Hematopoietic multipotent progenitor cell treated with erythropoietin and hydrocortisone succinate and interleukin-3 and kit ligand, for 4 days (in vitro differentiated cells): ENCODE measurements at regions not wholly inside any gene's neighbourhood (a gene's known extent, or its start where the extent isn't known, plus 50 kb on each side); places are given as distances from the start of the nearest gene placed in this dataset.

Experiments
- DNase-seq: peaks from one replicate; pipeline ENCODE4 v3.0.0-alpha.2; 2015

DNA sequence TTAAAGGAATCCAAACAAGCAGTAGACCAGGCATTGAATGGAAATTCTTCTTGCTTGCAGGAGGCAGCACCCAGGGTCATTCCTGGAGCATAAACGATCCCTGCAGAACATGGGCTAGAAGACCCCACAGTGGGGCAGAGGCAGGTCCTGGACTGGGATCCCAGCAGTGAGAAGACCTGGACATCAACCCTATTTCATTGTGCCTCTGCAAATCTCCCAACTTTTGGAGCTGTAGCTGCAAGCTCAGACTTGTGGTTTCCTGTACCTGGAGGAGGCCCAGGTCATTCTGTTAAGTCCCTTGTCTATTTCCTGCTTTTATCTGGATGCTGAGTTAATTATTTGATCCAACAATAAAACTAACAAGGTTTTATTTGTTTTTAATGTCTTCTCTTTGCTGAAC is 61.7 kb downstream of the CALM1 start:
- no peak for DNase-seq

DNA sequence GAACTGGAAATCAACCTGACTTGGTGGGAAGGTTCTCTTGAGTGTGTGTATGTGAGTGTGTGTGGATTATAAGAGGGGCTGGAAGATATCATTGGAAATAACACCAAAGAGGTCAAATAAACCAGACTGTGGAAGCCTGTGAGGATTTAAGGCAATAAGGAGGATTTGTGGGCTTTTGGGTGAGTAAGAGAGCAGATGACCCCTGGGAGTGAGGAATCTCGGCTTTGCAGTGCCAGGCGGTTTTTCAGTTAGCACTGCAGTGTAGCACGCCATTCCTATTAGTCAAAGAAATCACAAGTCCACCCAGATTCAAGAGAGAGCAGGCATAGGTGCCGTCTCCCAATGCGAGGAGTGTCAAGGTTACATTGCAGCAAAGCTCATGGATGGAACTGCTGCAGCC is 63.3 kb downstream of the CALM1 start:
- DNase-seq = no peak

DNA sequence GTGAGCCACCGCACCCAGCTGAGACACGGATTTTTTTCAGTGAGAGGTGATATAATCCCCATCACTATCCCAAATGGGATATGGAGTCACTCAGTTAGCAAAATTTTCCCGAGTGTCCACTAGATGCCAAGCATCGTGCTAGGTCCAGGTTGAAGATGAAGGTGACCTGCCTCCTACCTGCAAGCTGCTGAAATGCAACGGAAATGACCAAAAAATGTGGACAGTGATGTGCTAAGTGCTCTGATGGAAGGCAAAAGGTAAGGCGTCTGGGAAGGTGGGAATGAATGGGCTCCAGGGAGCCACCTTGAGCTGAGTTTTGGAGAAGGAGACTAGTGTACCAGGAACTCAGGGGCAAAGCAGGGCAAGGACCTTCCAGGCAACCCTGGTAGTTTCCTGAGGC is 64.6 kb downstream of the CALM1 start:
- DNase-seq = no peak

DNA sequence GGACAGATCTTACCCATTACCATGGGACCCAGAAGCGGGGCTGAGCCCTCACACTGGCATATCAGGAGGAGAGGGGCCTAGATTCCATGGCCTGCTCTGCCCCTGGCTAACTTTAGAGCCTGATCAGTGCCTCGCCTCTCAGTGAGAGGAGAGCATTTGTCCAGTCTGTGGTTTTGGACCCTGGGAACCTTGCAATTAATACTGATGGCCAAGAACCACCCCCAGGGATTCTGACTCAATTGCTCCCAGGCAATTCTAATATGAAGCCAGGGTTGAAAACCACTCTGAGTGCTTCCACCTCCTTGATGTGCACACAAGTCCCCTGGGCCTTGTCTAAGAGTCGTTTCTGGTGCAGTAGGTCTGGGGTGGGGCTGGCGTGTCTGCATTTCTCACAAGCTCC is 67.7 kb downstream of the CALM1 start:
- no peak for DNase-seq

DNA sequence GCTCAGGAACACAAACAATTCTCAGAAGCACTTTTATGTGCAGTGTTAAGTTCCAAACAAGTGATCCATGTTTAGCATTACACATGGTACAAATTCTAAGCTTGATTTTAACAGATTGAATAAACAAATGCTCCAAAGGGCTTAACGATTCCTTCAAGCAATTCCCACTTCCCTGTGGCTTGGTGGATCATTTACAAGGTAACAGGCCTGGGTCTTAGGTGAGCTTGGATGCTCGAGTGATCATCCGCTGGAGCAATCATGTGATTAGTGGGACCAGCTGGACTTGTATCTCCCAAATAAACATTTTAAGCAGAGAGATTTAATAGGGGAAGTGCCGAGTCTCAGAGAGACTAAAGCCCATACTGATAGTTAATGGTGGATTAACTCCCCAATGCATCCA is 70.7 kb downstream of the CALM1 start:
- DNase-seq = no peak

DNA sequence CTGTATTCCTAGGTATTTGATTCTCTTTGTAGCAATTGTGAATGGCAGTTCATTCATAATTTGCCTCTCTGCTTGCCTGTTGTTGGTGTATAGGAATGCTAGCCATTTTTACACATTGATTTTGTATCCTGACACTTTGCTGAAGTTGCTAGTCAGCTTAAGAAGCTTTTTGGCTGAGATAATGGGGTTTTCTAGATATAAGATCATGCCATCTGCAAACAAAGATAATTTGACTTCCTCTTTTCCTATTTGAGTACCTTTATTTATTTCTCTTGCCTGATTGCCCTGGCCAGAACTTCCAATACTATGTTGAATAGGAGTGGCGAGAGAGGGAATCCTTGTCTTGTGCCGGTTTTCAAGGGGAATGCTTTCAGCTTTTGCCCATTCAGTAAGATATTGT is 72.6 kb downstream of the CALM1 start:
- DNase-seq = peak; percentile 68

DNA sequence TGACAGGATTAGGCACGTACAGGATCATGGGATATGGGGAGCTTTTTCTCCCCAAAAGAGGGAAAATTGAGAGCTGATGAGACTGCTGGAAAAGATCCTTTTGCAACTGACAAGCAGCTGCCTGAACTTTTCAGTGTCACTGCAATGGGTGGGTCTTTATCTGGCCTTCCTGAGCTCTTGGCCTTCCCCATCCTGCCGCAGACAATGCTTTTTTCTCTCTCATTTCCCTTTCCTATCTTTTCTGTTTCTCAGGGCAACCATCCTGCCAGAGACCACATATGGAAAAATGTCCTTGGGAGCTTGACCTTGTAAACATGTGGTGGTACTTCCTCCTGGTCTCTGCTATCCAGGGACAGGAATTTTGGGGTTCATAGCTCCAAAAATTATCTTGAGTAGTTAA is 75.8 kb downstream of the CALM1 start:
- no peak for DNase-seq
